GM06990 (cell line): ENCODE measurements at regions not wholly inside any gene's neighbourhood (a gene's known extent, or its start where the extent isn't known, plus 50 kb on each side); places are given as distances from the start of the nearest gene placed in this dataset.
"Not testable (repeated sequence)": the region's sequence is repeated elsewhere in the genome, so short reads cannot be mapped to it uniquely, and the experiment has no call there.

Experiments used
- DNase-seq: peaks from one replicate; pipeline ENCODE4 v3.0.0-alpha.2; 2011; ENCODE audit not compliant: insufficient read length; ENCODE audit errors: extremely low read depth
- H3K27me3 ChIP-seq: replicated peaks from 2 replicates; pipeline ENCODE4 v1.6.0; 2011; ENCODE audit warnings: low read length; ENCODE audit not compliant: control insufficient read depth, insufficient read depth
- H3K36me3 ChIP-seq: 2 replicates; pipeline ENCODE4 v1.5.1; 2011; ENCODE audit warnings: low read length; ENCODE audit not compliant: control insufficient read depth, insufficient read depth
- H3K4me3 ChIP-seq: replicated peaks from 2 replicates; pipeline ENCODE4 v1.5.1; 2011; ENCODE audit warnings: low read depth, mild to moderate bottlenecking, control low read depth, low read length
- TF ChIP-seq, protein P1 (sequence below): IDR thresholded peaks from 2 replicates; pipeline ENCODE4 v1.5.1; 2011; ENCODE audit warnings: low read length, control low read depth, mild to moderate bottlenecking, inconsistent platforms; ENCODE audit not compliant: insufficient read depth, poor library complexity, severe bottlenecking

DNA sequence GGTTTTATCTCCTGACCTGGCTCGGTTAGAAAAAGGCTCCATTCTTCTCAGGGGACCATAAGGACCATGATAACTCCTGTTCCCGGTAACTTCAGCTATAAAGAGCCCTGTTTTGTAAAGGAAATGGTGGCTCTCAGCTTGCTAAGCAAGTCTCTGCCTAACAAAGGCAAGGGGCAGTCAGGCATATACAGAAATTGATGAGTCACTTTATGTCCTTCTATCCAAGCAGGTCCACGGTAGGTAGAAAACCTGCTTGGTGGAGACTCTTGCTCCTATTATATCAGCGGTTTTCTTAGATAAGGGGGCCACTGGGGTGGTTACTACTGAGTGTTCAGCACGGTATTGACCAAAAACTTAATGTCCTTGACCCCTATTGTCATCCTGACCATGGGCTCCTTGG, 203.0 kb upstream of the KLF8 start:
- DNase-seq = no peak
- TF ChIP-seq, protein P1, sequence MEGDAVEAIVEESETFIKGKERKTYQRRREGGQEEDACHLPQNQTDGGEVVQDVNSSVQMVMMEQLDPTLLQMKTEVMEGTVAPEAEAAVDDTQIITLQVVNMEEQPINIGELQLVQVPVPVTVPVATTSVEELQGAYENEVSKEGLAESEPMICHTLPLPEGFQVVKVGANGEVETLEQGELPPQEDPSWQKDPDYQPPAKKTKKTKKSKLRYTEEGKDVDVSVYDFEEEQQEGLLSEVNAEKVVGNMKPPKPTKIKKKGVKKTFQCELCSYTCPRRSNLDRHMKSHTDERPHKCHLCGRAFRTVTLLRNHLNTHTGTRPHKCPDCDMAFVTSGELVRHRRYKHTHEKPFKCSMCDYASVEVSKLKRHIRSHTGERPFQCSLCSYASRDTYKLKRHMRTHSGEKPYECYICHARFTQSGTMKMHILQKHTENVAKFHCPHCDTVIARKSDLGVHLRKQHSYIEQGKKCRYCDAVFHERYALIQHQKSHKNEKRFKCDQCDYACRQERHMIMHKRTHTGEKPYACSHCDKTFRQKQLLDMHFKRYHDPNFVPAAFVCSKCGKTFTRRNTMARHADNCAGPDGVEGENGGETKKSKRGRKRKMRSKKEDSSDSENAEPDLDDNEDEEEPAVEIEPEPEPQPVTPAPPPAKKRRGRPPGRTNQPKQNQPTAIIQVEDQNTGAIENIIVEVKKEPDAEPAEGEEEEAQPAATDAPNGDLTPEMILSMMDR = no peak
- H3K4me3 ChIP-seq = no peak overlapping the region
- H3K36me3 ChIP-seq = no peaks in the 10 kb centered on the region
- H3K27me3 ChIP-seq = no peaks in the 10 kb centered on the region

DNA sequence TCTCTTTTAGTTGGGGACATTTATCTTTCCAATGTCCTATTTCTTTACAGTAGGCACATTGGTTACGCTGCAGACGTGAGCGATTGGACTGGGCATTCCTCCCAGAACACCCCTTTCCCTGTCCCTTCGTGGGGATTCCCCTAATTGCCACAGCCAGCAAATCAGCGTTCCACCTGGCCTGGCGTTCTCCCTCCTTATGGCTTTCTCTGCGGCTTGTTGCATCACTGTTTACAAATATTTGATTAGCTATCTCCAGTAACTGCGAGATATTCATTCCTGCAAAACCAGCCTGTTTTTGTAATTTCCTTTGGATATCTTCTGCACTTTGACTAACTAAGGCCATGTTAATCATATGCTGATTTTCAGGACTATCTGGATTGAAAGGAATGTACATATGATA, 202.5 kb upstream of the KLF8 start:
- no peaks in the 10 kb centered on the region for H3K27me3 ChIP-seq
- TF ChIP-seq, protein P1 = no peak
- no peaks in the 10 kb centered on the region for H3K36me3 ChIP-seq
- no peak for DNase-seq
- no peak overlapping the region for H3K4me3 ChIP-seq

DNA sequence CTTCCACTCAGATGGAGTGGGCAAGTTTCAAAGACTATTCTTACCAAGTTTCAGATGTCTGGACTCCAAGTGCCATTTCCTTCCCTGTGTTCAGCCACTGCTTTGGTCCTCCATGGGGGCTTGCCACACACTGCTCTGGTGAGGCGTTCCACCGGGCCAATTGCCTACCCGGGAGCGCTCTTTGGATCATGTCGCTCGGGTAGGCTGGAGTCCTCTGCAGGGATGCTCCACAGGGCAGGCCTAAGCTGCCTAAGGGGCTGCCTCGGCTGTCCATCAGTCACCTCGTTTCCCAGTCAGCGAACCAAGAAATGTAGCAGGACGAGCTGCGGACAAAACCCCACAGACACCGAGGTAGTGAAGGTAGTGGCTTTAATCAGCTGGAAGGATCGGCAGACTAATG, 200.7 kb upstream of the KLF8 start:
- Histone ChIP-seq H3K36me3 (no peaks in the 10 kb centered on the region), H3K4me3 (no peak overlapping the region), H3K27me3 (no peaks in the 10 kb centered on the region)
- DNase-seq = no peak
- TF ChIP-seq, protein P1 = no peak

DNA sequence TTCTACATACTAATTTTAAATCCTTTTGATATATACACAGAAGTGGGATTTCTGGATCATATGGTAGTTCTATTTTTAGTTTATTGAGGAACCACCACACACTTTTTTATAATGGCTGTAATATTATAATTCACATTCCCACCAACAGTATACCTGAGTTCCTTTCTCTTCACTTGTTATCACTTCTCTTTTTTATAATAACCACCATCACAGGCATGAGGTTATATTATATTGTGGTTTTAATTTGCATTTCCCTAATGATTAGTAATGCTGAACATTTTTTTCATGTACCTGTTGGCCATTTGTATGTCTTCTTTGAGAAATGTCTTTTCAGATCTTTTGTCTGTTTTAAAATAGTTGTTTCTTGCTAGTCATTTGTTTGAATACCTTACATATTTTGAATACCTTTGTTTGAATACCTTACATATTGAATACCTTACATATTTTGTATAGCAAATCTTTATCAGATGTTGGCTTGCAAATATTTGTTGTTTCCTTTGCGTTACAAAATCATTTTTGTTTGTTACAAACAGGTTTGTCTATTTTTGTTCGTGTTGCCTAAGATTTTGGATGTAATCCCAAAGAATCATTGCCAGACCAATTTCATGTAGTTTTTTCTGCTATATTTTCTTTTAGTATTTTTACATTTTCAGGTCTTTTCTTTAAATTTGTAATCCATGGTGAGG, 198.5 kb upstream of the KLF8 start:
- TF ChIP-seq, protein P1 = no peak
- Histone ChIP-seq H3K4me3 (no peak overlapping the region), H3K27me3 (no peaks in the 10 kb centered on the region), H3K36me3 (no peaks in the 10 kb centered on the region)
- DNase-seq = no peak

DNA sequence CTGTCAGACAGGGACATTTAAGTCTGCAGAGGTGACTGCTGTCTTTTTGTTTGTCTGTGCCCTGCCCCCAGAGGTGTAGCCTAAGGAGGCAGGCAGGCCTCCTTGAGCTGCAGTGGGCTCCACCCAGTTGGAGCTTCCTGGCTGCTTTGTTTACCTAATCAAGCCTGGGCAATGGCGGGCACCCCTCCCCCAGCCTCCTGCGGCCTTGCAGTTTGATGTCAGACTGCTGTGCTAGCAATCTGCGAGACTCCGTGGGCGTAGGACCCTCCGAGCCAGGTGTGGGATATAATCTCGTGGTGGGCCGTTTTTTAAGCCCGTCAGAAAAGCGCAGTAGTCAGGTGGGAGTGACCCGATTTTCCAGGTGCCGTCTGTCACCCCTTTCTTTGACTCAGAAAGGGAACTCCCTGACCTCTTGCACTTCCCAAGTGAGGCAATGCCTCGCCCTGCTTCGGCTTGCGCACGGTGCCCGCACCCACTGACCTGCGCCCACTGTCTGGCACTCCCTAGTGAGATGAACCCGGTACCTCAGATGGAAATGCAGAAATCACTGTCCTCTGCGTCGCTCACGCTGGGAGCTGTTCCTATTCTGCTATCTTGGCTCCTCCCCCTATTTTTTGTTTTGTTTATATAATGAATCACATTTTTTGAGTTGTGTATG, 179.4 kb upstream of the KLF8 start:
- H3K27me3 ChIP-seq, DNase-seq, H3K4me3 ChIP-seq, H3K36me3 ChIP-seq: not testable (repeated sequence)

DNA sequence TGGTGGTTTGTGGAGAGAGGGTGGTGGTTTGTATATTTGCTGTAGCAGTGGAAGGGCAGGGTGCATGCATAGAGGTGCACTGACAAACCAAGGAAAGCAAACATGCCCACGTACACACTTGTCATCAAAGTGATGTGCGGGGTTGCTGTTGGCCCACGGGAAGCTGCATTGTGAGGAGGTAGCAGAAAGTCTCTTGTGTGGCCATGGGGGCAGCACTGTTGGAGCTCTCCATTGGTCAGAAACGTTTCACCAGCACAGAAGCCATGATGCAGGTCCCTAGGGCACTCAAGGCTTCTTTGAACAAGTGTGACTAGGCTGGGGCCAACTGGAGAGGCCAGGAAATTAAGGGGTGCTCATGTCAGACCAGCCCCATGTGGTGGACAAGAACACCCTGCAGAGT, 174.8 kb upstream of the KLF8 start:
- no peaks in the 10 kb centered on the region for H3K27me3 ChIP-seq
- no peak for DNase-seq
- H3K36me3 ChIP-seq = no peaks in the 10 kb centered on the region
- TF ChIP-seq, protein P1 = no peak
- no peak overlapping the region for H3K4me3 ChIP-seq
